ELF-1 (cell line): ENCODE measurements at regions not wholly inside any gene's neighbourhood (a gene's known extent, or its start where the extent isn't known, plus 50 kb on each side); places are given as distances from the start of the nearest gene placed in this dataset.

Experiments used
- DNase-seq: peaks from one replicate; pipeline ENCODE4 v3.0.0-alpha.2; 2016; ENCODE audit warnings: low read depth, low spot score

- DNase-seq: no peak
Measured at GRCh38 chr13:85543144-85543543, 256.1 kb downstream of the SLITRK6 start.

GRCh38 chr13:85541476-85541875 lies 257.7 kb downstream of the SLITRK6 start:
- DNase-seq: no peak

GRCh38 chr13:85538957-85539356 lies 260.3 kb downstream of the SLITRK6 start:
- no peak for DNase-seq

GRCh38 chr13:85537601-85538000 lies 261.6 kb downstream of the SLITRK6 start:
- DNase-seq: no peak

GRCh38 chr13:85536706-85537105 lies 262.5 kb downstream of the SLITRK6 start:
- no peak for DNase-seq

GRCh38 chr13:85535316-85536084 lies 263.7 kb downstream of the SLITRK6 start:
- no peak for DNase-seq

GRCh38 chr13:85533911-85534310 lies 265.3 kb downstream of the SLITRK6 start:
- no peak for DNase-seq

GRCh38 chr13:85529218-85529594 lies 270.0 kb downstream of the SLITRK6 start:
- DNase-seq: no peak

GRCh38 chr13:85528491-85529217 lies 270.6 kb downstream of the SLITRK6 start:
- DNase-seq: no peak

- DNase-seq: no peak
Measured at GRCh38 chr13:85527316-85527715, 271.9 kb downstream of the SLITRK6 start.

- no peak for DNase-seq
Measured at GRCh38 chr13:85525411-85525810, 273.8 kb downstream of the SLITRK6 start.

GRCh38 chr13:85521657-85522056 lies 277.6 kb downstream of the SLITRK6 start:
- DNase-seq: no peak

GRCh38 chr13:85520445-85520844 lies 278.8 kb downstream of the SLITRK6 start:
- DNase-seq: no peak

GRCh38 chr13:85519363-85519762 lies 279.9 kb downstream of the SLITRK6 start:
- no peak for DNase-seq

GRCh38 chr13:85512421-85512820 lies 286.8 kb downstream of the SLITRK6 start:
- no peak for DNase-seq

- no peak for DNase-seq
Measured at GRCh38 chr13:85509512-85509911, 289.7 kb downstream of the SLITRK6 start.

- peak; percentile 15 for DNase-seq
Measured at GRCh38 chr13:85508683-85509329, 290.4 kb downstream of the SLITRK6 start.

GRCh38 chr13:85503797-85504196 lies 295.4 kb downstream of the SLITRK6 start:
- DNase-seq: no peak

- DNase-seq: no peak
Measured at GRCh38 chr13:85501616-85502015, 297.6 kb downstream of the SLITRK6 start.

GRCh38 chr13:85500696-85501256 lies 298.4 kb downstream of the SLITRK6 start:
- DNase-seq: no peak

GRCh38 chr13:85498774-85499173 lies 300.4 kb downstream of the SLITRK6 start:
- peak; percentile 18 for DNase-seq

GRCh38 chr13:85497652-85498051 lies 301.6 kb downstream of the SLITRK6 start:
- DNase-seq: no peak
